Neural crest cell (in vitro differentiated cells): ENCODE measurements at regions not wholly inside any gene's neighbourhood (a gene's known extent, or its start where the extent isn't known, plus 50 kb on each side); places are given as distances from the start of the nearest gene placed in this dataset.

Experiments
- DNase-seq: peaks from one replicate; pipeline ENCODE4 v3.0.0; 2021; ENCODE audit warnings: low read depth, mixed read lengths, low spot score
- H3K27ac Mint-ChIP-seq: one replicate; pipeline ENCODE4 v1.8.0; 2021; ENCODE audit warnings: mild to moderate bottlenecking, mixed read lengths; ENCODE audit not compliant: unreplicated experiment
- H3K27me3 Mint-ChIP-seq: 2 replicates; pipeline ENCODE4 v1.8.0; 2021; ENCODE audit warnings: low read depth, mild to moderate bottlenecking, mixed read lengths
- H3K36me3 Mint-ChIP-seq: 2 replicates; pipeline ENCODE4 v1.8.0; 2021; ENCODE audit warnings: low read depth, mild to moderate bottlenecking, mixed read lengths
- H3K4me1 Mint-ChIP-seq: 2 replicates; pipeline ENCODE4 v1.8.0; 2021; ENCODE audit warnings: mixed read lengths
- H3K4me3 Mint-ChIP-seq: one replicate; pipeline ENCODE4 v1.8.0; 2021; ENCODE audit warnings: mild to moderate bottlenecking, mixed read lengths
- H3K9me3 Mint-ChIP-seq: 2 replicates; pipeline ENCODE4 v1.8.0; 2021; ENCODE audit warnings: mixed read lengths
- CTCF ChIP-seq: fragments of 200-600 bp; sonication (generic); conservative IDR thresholded peaks from 2 replicates; pipeline ENCODE4 v1.5.0; 2021; ENCODE audit warnings: antibody characterized with exemption, mild to moderate bottlenecking

- no peaks in the 10 kb centered on the region for H3K4me1 Mint-ChIP-seq
These were observed 160.2 kb upstream of the FOXA2 start for GRCh38 chr20:22744341-22745193.

GRCh38 chr20:22745194-22745500 lies 160.8 kb upstream of the FOXA2 start:
- no peaks in the 10 kb centered on the region for H3K4me1 Mint-ChIP-seq
- H3K9me3 Mint-ChIP-seq: peaks cover 3% of the 10 kb centered on the region
- H3K27me3 Mint-ChIP-seq: peaks cover 9% of the 10 kb centered on the region
- no peaks in the 10 kb centered on the region for H3K36me3 Mint-ChIP-seq
- no peak for DNase-seq
- H3K4me3 Mint-ChIP-seq: no peak overlapping the region
- no peak for TF ChIP-seq CTCF
- H3K27ac Mint-ChIP-seq: no peak overlapping the region

More at GRCh38 chr20:22744341-22745193, 160.2 kb upstream of the FOXA2 start:
- no peak for DNase-seq
- H3K4me3 Mint-ChIP-seq: no peak overlapping the region
- no peaks in the 10 kb centered on the region for H3K36me3 Mint-ChIP-seq
- peaks cover 9% of the 10 kb centered on the region for H3K27me3 Mint-ChIP-seq
- TF ChIP-seq CTCF: no peak
- H3K27ac Mint-ChIP-seq: no peak overlapping the region
- peaks cover 3% of the 10 kb centered on the region for H3K9me3 Mint-ChIP-seq

GRCh38 chr20:22746957-22747356 lies 162.6 kb upstream of the FOXA2 start:
- no peak overlapping the region for H3K4me3 Mint-ChIP-seq
- peaks cover 3% of the 10 kb centered on the region for H3K9me3 Mint-ChIP-seq
- H3K4me1 Mint-ChIP-seq: no peaks in the 10 kb centered on the region
- peaks cover 12% of the 10 kb centered on the region for H3K27me3 Mint-ChIP-seq
- TF ChIP-seq CTCF: no peak
- H3K27ac Mint-ChIP-seq: no peak overlapping the region
- H3K36me3 Mint-ChIP-seq: no peaks in the 10 kb centered on the region
- no peak for DNase-seq

GRCh38 chr20:22752324-22752723 lies 168.0 kb upstream of the FOXA2 start:
- H3K27ac Mint-ChIP-seq: no peak overlapping the region
- TF ChIP-seq CTCF: no peak
- no peaks in the 10 kb centered on the region for H3K36me3 Mint-ChIP-seq
- no peak for DNase-seq
- no peaks in the 10 kb centered on the region for H3K9me3 Mint-ChIP-seq
- no peak overlapping the region for H3K4me3 Mint-ChIP-seq
- peaks cover 9% of the 10 kb centered on the region for H3K27me3 Mint-ChIP-seq
- no peaks in the 10 kb centered on the region for H3K4me1 Mint-ChIP-seq

- no peak overlapping the region for H3K4me3 Mint-ChIP-seq
- DNase-seq: no peak
- TF ChIP-seq CTCF: no peak
- H3K36me3 Mint-ChIP-seq: no peaks in the 10 kb centered on the region
- H3K4me1 Mint-ChIP-seq: no peaks in the 10 kb centered on the region
- H3K27me3 Mint-ChIP-seq: no peaks in the 10 kb centered on the region
- H3K27ac Mint-ChIP-seq: no peak overlapping the region
- no peaks in the 10 kb centered on the region for H3K9me3 Mint-ChIP-seq
These were observed 173.2 kb upstream of the FOXA2 start for GRCh38 chr20:22757424-22758183.
